ENCODE measurements at regions not wholly inside any gene's neighbourhood (a gene's known extent, or its start where the extent isn't known, plus 50 kb on each side); places are given as distances from the start of the nearest gene placed in this dataset.

GRCh38 chr6:72522735-72523141 is 99.1 kb upstream of the KCNQ5 start:
- TF ChIP-seq RAD21 (IDR thresholded peaks at IDR 0.05; ENCODE audit: low read length) (no peak), CHD1 (IDR thresholded peaks at IDR 0.05; ENCODE audit: low read depth, low read length) (no peak), SMC3 (IDR thresholded peaks at IDR 0.05; ENCODE audit: low read depth, low read length) (no peak), POLR2A (IDR thresholded peaks at IDR 0.05; ENCODE audit: low read depth, low read length) (no peak)
- TF ChIP-seq, protein P1, sequence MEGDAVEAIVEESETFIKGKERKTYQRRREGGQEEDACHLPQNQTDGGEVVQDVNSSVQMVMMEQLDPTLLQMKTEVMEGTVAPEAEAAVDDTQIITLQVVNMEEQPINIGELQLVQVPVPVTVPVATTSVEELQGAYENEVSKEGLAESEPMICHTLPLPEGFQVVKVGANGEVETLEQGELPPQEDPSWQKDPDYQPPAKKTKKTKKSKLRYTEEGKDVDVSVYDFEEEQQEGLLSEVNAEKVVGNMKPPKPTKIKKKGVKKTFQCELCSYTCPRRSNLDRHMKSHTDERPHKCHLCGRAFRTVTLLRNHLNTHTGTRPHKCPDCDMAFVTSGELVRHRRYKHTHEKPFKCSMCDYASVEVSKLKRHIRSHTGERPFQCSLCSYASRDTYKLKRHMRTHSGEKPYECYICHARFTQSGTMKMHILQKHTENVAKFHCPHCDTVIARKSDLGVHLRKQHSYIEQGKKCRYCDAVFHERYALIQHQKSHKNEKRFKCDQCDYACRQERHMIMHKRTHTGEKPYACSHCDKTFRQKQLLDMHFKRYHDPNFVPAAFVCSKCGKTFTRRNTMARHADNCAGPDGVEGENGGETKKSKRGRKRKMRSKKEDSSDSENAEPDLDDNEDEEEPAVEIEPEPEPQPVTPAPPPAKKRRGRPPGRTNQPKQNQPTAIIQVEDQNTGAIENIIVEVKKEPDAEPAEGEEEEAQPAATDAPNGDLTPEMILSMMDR (conservative IDR thresholded peaks at IDR 0.05; ENCODE audit: low read depth, low read length) = no peak
- TF ChIP-seq, protein P2, sequence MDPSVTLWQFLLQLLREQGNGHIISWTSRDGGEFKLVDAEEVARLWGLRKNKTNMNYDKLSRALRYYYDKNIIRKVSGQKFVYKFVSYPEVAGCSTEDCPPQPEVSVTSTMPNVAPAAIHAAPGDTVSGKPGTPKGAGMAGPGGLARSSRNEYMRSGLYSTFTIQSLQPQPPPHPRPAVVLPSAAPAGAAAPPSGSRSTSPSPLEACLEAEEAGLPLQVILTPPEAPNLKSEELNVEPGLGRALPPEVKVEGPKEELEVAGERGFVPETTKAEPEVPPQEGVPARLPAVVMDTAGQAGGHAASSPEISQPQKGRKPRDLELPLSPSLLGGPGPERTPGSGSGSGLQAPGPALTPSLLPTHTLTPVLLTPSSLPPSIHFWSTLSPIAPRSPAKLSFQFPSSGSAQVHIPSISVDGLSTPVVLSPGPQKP (IDR thresholded peaks at IDR 0.05; ENCODE audit: borderline replicate concordance, low read depth, low read length) = no peak
